HG02938 (cell line): ENCODE measurements at regions not wholly inside any gene's neighbourhood (a gene's known extent, or its start where the extent isn't known, plus 50 kb on each side); places are given as distances from the start of the nearest gene placed in this dataset.

Experiments
- ATAC-seq: cut with Tn5 transposase; IDR thresholded peaks from one replicate; pipeline ENCODE4 v1.9.1; 2021; ENCODE audit warnings: mild to moderate bottlenecking, moderate library complexity; ENCODE audit not compliant: unreplicated experiment

- ATAC-seq: no peak
These were observed 69.7 kb upstream of the LY86 start for GRCh38 chr6:6518631-6519427.

- ATAC-seq: no peak
These were observed 66.5 kb upstream of the LY86 start for GRCh38 chr6:6521961-6522482.

GRCh38 chr6:6522709-6523108 lies 65.8 kb upstream of the LY86 start:
- ATAC-seq: no peak

- ATAC-seq: no peak
These were observed 63.6 kb upstream of the LY86 start for GRCh38 chr6:6524951-6525350.

GRCh38 chr6:6525933-6526332 lies 62.6 kb upstream of the LY86 start:
- no peak for ATAC-seq

GRCh38 chr6:6529275-6529674 lies 59.2 kb upstream of the LY86 start:
- no peak for ATAC-seq

GRCh38 chr6:6533176-6533575 lies 55.3 kb upstream of the LY86 start:
- ATAC-seq: no peak

GRCh38 chr6:6534399-6534798 lies 54.1 kb upstream of the LY86 start:
- no peak for ATAC-seq

- no peak for ATAC-seq
These were observed 50.8 kb upstream of the LY86 start for GRCh38 chr6:6537488-6538260.

GRCh38 chr6:6538261-6538660 lies 50.3 kb upstream of the LY86 start:
- ATAC-seq: no peak
